Gastroesophageal sphincter (tissue), 4 donors: ENCODE measurements at regions not wholly inside any gene's neighbourhood (a gene's known extent, or its start where the extent isn't known, plus 50 kb on each side); places are given as distances from the start of the nearest gene placed in this dataset.
"Not testable (repeated sequence)": the region's sequence is repeated elsewhere in the genome, so short reads cannot be mapped to it uniquely, and the experiment has no call there.

Source experiments
- ATAC-seq: fragments of 150-250 bp; one replicate; pipeline ENCODE4 v1.9.1; 2016; ENCODE audit warnings: mild to moderate bottlenecking, moderate library complexity
- H3K27ac ChIP-seq, 4 donors: fragments of 200-600 bp; sonication (generic) in 3 of 4; 1 replicate in 3 of 4; 2 replicates in 1 of 4; pipeline ENCODE4 v1.5.1; 2016 to 2019
- H3K27me3 ChIP-seq: fragments of 200-600 bp; sonication (generic); one replicate; pipeline ENCODE4 v1.5.1; 2019
- H3K36me3 ChIP-seq, 2 donors: fragments of 200-600 bp; sonication (generic); one replicate each; pipeline ENCODE4 v1.5.1; 2019; ENCODE audit warnings: control low read depth in 1 of 2
- H3K4me1 ChIP-seq, 3 donors: fragments of 200-600 bp; sonication (generic); 1 replicate in 2 of 3; 2 replicates in 1 of 3; pipeline ENCODE4 v1.5.1; 2016 to 2019; ENCODE audit warnings: control low read depth in 2 of 3
- H3K4me3 ChIP-seq, 2 donors: fragments of 200-600 bp; sonication (generic); one replicate each; pipeline ENCODE4 v1.5.1; 2019; ENCODE audit warnings: mild to moderate bottlenecking in 1 of 2, moderate library complexity in 1 of 2
- H3K9me3 ChIP-seq, 3 donors: fragments of 200-600 bp; sonication (generic); one replicate each; pipeline ENCODE4 v1.5.1; 2017 to 2019; ENCODE audit warnings: control low read depth in 2 of 3
- CTCF ChIP-seq, 4 experiments: fragments of 200-600 bp in 2 of 4; fragments of 450-650 bp in 2 of 4; sonication (generic) in 1 of 4; IDR thresholded peaks; one replicate each; pipeline ENCODE4 v1.5.1; 2017 to 2019; ENCODE audit warnings: antibody characterized with exemption in 4 of 4, mild to moderate bottlenecking in 2 of 4, moderate library complexity in 2 of 4
- EP300 ChIP-seq: sonication (generic); formaldehyde crosslinking; IDR thresholded peaks from one replicate; pipeline ENCODE4 v1.6.1; 2017; ENCODE audit warnings: antibody characterized with exemption, mild to moderate bottlenecking
- POLR2A ChIP-seq, 2 donors: fragments of 450-650 bp; IDR thresholded peaks; one replicate each; pipeline ENCODE4 v1.6.1; 2017; ENCODE audit warnings: antibody characterized with exemption in 2 of 2, mild to moderate bottlenecking in 2 of 2, moderate library complexity in 1 of 2
- POLR2AphosphoS5 ChIP-seq: sonication (generic); formaldehyde crosslinking; IDR thresholded peaks from one replicate; pipeline ENCODE4 v1.6.1; 2017; ENCODE audit warnings: antibody characterized with exemption
- WGBS, 2 donors: methylation state at CpG; one replicate each; pipeline ENCODE4 v1.1.5; 2018; ENCODE audit warnings: low coverage in 1 of 2; 5-methylcytosine and 5-hydroxymethylcytosine counted together

DNA sequence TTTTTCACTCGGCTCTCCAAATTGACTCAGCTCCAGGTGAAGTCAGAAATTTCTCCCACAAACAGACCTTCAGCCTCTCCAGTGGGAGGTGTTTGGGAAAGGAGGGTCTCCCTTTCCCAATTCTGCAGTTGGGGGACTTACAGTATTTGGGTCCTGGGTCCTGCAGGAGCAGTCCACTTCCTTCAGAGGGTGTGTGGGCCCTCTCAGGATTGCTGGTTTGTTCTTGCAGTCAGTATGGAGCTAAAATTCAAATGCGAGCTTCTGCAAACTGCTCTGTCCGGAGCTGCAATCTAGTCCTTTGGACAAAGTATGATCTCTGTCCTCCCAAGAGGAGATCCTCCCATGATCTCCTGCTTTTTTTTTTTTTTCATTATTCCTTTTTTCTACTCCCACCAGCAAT is 87.9 kb upstream of the MSTN start:
- Histone ChIP-seq H3K36me3 (no peaks in the 10 kb centered on the region), H3K27ac (no peak overlapping the region), H3K27me3 (no peaks in the 10 kb centered on the region), H3K4me3 (no peak overlapping the region), H3K9me3 (peaks cover 0 to 6% (median 0%) of the 10 kb centered on the region in 3 donors), H3K4me1 (no peaks in the 10 kb centered on the region)
- ATAC-seq = no peak
- WGBS, 2 donors = 87 to 100% methylated on average over 1 to 3 of the region's 3 CpGs
- no peak for TF ChIP-seq CTCF (IDR thresholded peaks at IDR 0.05)
- no peak for TF ChIP-seq POLR2A (IDR thresholded peaks at IDR 0.05)
- TF ChIP-seq POLR2AphosphoS5 = no peak
- TF ChIP-seq EP300 = no peak

- ATAC-seq = no peak
- no peaks in the 10 kb centered on the region for H3K4me1 ChIP-seq
- H3K27ac ChIP-seq = no peak overlapping the region
- H3K4me3 ChIP-seq = no peak overlapping the region
- H3K27me3 ChIP-seq = no peaks in the 10 kb centered on the region
- TF ChIP-seq EP300 (no peak), POLR2AphosphoS5 (no peak), POLR2A (IDR thresholded peaks at IDR 0.05) (no peak), CTCF (IDR thresholded peaks at IDR 0.05) (no peak)
- H3K36me3 ChIP-seq = no peaks in the 10 kb centered on the region
- WGBS, 2 donors = 83 to 100% methylated on average over 1 of the region's 6 CpGs
- peaks cover 0 to 6% (median 0%) of the 10 kb centered on the region in 3 donors for H3K9me3 ChIP-seq
Observed at GRCh38 chr2:190149908-190150307, 87.4 kb upstream of the MSTN start.

GRCh38 chr2:190149200-190149599 is 86.7 kb upstream of the MSTN start:
- H3K27ac ChIP-seq = no peak overlapping the region
- peaks cover 0 to 6% (median 0%) of the 10 kb centered on the region in 3 donors for H3K9me3 ChIP-seq
- WGBS, 2 donors = 92 to 100% methylated on average over 1 to 4 of the region's 4 CpGs
- TF ChIP-seq CTCF (IDR thresholded peaks at IDR 0.05) (no peak), POLR2A (IDR thresholded peaks at IDR 0.05) (no peak), POLR2AphosphoS5 (no peak), EP300 (no peak)
- no peaks in the 10 kb centered on the region for H3K36me3 ChIP-seq
- H3K4me1 ChIP-seq = no peaks in the 10 kb centered on the region
- H3K27me3 ChIP-seq = no peaks in the 10 kb centered on the region
- H3K4me3 ChIP-seq = no peak overlapping the region
- ATAC-seq = no peak

- H3K36me3 ChIP-seq, H3K9me3 ChIP-seq, H3K27ac ChIP-seq, H3K4me1 ChIP-seq, ATAC-seq, H3K4me3 ChIP-seq, H3K27me3 ChIP-seq: not testable (repeated sequence)
- WGBS, 2 donors = 86 to 90% methylated on average over 5 of the region's 5 CpGs
Observed at GRCh38 chr2:190146109-190146508, 83.6 kb upstream of the MSTN start.

DNA sequence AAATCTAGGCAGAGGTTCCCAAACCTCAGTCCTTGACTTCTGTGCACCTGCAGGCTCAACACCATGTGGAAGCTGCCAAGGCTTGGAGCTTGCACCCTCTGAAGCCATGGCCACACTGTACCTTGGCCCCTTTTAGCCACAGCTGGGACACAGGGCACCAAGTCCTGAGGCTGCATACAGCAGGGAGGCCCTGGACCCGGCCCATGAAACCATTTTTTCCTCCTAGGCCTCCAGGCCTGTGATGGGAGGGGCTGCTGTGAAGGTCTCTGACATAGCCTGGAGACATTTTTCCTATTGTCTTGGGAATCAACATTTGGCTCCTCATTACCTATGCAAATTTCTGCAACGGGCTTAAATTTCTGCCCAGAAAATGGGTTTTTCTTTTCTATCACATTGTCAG is 77.9 kb upstream of the MSTN start:
- H3K9me3 ChIP-seq, H3K4me1 ChIP-seq, H3K27me3 ChIP-seq, H3K27ac ChIP-seq, H3K4me3 ChIP-seq, H3K36me3 ChIP-seq, ATAC-seq: not testable (repeated sequence)
- WGBS, 2 donors = 88% methylated on average over 2 of the region's 2 CpGs; no CpG with 5 or more reads in 1 of the 2 donors

- ATAC-seq = no peak
Observed at GRCh38 chr2:190139371-190139770, 76.8 kb upstream of the MSTN start.

More at GRCh38 chr2:190139371-190139770, 76.8 kb upstream of the MSTN start:
- TF ChIP-seq CTCF (IDR thresholded peaks at IDR 0.05) (no peak), POLR2A (IDR thresholded peaks at IDR 0.05) (no peak), EP300 (no peak), POLR2AphosphoS5 (no peak)
- Histone ChIP-seq H3K4me1 (no peaks in the 10 kb centered on the region), H3K9me3 (no peaks in the 10 kb centered on the region), H3K36me3 (no peaks in the 10 kb centered on the region), H3K27ac (no peak overlapping the region), H3K27me3 (no peaks in the 10 kb centered on the region), H3K4me3 (no peak overlapping the region)
- 100% methylated on average over 1 of the region's 1 CpG for WGBS, 2 donors
